Keratinocyte (primary cell): ENCODE measurements at regions not wholly inside any gene's neighbourhood (a gene's known extent, or its start where the extent isn't known, plus 50 kb on each side); places are given as distances from the start of the nearest gene placed in this dataset.

ENCODE experiments used
- EZH2 ChIP-seq: IDR thresholded peaks from one replicate; pipeline ENCODE4 v1.6.1; 2012; ENCODE audit warnings: inconsistent platforms, mild to moderate bottlenecking, low read length, moderate library complexity
- TF ChIP-seq, protein P1 (sequence below), 3 experiments: IDR thresholded peaks in 1 of 3; conservative IDR thresholded peaks in 1 of 3; optimal IDR thresholded peaks in 1 of 3; 2 replicates in 2 of 3; 3 replicates in 1 of 3; pipeline versions ENCODE3 to v1.5.1; 2011; ENCODE audit warnings: low read length in 3 of 3, mild to moderate bottlenecking in 3 of 3, moderate library complexity in 2 of 3, control low read depth in 1 of 3, inconsistent platforms in 1 of 3; ENCODE audit not compliant: insufficient read depth in 2 of 3; ENCODE audit errors: extremely low read depth in 1 of 3

DNA sequence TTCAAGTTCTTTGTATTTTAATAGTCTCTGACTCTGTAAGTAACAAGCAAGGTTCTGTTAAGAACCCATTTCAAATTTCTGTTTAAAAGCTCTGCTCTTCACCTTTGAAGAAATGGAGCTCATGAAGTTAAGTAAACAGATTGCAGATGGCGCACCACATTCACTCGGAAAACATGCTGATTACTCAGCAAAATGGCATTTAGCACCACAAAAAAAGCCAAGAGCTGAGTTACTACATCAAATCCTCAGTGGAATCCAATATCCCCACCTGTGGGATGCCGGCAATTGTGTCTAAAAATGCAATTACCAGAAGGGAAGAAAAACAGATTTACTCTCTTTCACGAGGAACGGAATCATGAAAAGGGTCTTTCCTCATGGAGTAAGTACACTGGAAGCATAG is 758.0 kb downstream of the NTRK3 start:
- TF ChIP-seq, protein P1, sequence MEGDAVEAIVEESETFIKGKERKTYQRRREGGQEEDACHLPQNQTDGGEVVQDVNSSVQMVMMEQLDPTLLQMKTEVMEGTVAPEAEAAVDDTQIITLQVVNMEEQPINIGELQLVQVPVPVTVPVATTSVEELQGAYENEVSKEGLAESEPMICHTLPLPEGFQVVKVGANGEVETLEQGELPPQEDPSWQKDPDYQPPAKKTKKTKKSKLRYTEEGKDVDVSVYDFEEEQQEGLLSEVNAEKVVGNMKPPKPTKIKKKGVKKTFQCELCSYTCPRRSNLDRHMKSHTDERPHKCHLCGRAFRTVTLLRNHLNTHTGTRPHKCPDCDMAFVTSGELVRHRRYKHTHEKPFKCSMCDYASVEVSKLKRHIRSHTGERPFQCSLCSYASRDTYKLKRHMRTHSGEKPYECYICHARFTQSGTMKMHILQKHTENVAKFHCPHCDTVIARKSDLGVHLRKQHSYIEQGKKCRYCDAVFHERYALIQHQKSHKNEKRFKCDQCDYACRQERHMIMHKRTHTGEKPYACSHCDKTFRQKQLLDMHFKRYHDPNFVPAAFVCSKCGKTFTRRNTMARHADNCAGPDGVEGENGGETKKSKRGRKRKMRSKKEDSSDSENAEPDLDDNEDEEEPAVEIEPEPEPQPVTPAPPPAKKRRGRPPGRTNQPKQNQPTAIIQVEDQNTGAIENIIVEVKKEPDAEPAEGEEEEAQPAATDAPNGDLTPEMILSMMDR (optimal IDR thresholded peaks at IDR 0.05 in 1 of 3, IDR thresholded peaks at IDR 0.05 in 1 of 3, conservative IDR thresholded peaks at IDR 0.05 in 1 of 3; ENCODE audit: extremely low read depth in 1 of 3, insufficient read depth in 2 of 3, low read length in 3 of 3), result no peak
- no peak for TF ChIP-seq EZH2
